ENCODE measurements at regions not wholly inside any gene's neighbourhood (a gene's known extent, or its start where the extent isn't known, plus 50 kb on each side); places are given as distances from the start of the nearest gene placed in this dataset.

DNA sequence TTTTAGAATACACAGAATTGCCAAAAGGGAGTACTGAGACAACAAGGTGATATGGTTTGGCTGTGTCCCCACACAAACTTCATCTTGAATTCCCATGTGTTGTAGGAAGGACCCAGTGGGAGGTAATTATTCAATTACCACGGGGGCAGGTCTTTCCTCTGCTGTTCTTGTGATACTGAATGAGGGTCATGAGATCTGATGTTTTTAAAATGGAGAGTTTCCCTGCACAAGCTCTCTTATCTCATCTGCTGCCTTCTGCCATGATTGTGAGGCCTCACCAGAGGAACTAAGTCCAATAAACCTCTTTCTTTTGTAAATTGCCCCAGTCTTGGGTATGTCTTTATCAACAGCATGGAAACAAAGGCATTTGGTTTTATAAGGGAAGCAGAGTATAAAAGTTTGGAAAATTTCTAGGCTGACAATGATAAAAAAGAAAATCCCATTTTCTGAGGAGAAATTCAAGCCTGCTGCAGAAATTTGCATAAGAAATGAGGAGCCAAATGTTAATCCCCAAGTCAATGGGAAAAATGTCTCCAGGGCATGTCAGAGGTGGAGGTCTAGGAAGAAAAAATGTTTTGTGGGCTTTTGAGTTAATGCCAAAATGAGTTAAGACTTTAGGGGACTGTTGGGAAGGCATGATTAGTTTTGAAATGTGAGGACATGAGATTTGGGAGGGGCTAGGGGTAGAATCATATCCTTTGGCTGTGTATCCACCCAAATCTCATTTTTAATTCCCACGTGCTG lies 130.5 kb upstream of the THRB start:
- Mint-ChIP-seq H3K36me3 (ENCODE audit: insufficient read depth, unreplicated experiment) (no peaks in the 10 kb centered on the region), H3K9me3 (ENCODE audit: unreplicated experiment) (peaks cover 9% of the 10 kb centered on the region), H3K27ac (ENCODE audit: unreplicated experiment) (no peak overlapping the region), H3K4me3 (ENCODE audit: unreplicated experiment) (no peak overlapping the region), H3K27me3 (ENCODE audit: insufficient read depth, unreplicated experiment) (no peaks in the 10 kb centered on the region), H3K4me1 (ENCODE audit: low read depth, unreplicated experiment) (peaks cover 11% of the 10 kb centered on the region)
- intact Hi-C loops (cut with micrococcal nuclease; ENCODE audit: unreplicated experiment): no loop called here
- no peaks in the 10 kb centered on the region for H3K27me3 ChIP-seq (replicated peaks; ENCODE audit: control insufficient read depth, insufficient read depth, low read length)
- CTCF ChIA-PET: no interaction called here
- DNase-seq: no peak
- TF ChIP-seq, protein P1, sequence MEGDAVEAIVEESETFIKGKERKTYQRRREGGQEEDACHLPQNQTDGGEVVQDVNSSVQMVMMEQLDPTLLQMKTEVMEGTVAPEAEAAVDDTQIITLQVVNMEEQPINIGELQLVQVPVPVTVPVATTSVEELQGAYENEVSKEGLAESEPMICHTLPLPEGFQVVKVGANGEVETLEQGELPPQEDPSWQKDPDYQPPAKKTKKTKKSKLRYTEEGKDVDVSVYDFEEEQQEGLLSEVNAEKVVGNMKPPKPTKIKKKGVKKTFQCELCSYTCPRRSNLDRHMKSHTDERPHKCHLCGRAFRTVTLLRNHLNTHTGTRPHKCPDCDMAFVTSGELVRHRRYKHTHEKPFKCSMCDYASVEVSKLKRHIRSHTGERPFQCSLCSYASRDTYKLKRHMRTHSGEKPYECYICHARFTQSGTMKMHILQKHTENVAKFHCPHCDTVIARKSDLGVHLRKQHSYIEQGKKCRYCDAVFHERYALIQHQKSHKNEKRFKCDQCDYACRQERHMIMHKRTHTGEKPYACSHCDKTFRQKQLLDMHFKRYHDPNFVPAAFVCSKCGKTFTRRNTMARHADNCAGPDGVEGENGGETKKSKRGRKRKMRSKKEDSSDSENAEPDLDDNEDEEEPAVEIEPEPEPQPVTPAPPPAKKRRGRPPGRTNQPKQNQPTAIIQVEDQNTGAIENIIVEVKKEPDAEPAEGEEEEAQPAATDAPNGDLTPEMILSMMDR (IDR thresholded peaks at IDR 0.05; ENCODE audit: insufficient read depth in 1 of 2, low read depth in 1 of 2, low read length in 1 of 2, severe bottlenecking in 1 of 2, unreplicated experiment in 1 of 2): no peak
- POLR2A ChIA-PET: no interaction called here
- no peaks in the 10 kb centered on the region for H3K9me3 ChIP-seq
- H3K4me3 ChIP-seq (ENCODE audit: low read depth, low read length): no peak overlapping the region
- peaks cover 23% of the 10 kb centered on the region for H3K4me1 ChIP-seq
- BruUV-seq (replicated peaks): no TSS peak
- H3K36me3 ChIP-seq (ENCODE audit: control insufficient read depth, insufficient read depth, low read length): no peaks in the 10 kb centered on the region; the same call in 1 of the 2 replicates

DNA sequence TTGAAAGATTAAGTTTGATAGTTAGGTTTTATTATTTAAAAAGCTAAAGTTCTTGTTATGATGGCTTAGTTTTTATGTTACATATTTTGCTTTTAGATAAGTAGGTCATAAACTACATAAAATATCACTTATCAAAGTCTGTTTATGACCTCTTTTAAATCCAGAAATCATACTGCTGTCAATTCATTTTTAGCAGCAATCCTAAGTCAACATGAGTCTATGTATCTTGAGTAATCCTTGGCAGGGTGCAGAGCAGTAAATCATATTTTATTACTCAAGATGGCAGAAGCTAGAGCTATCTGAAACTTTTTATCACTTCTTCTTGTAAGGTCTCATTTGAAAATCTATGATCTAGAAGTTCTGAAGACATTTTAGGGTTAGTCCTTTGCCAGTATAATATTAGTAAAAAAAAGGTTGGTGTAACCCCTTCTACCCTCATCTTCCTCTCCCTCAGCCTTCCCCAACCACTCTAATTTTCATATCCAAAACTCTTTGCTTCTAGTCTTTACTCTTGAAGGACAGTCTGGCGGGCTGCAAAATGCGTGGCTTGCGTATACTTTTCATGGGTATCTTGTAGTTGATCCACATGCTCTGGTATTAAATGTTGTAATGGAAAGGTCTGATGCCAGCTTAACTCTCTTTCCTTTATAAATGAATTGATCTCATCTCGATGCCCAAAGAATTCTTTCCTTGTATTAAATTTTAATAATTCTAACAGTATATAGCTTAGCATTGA lies 134.0 kb upstream of the THRB start:
- no TSS peak for BruUV-seq (replicated peaks)
- POLR2A ChIA-PET: no interaction called here
- Mint-ChIP-seq H3K36me3 (ENCODE audit: insufficient read depth, unreplicated experiment) (no peaks in the 10 kb centered on the region), H3K27me3 (ENCODE audit: insufficient read depth, unreplicated experiment) (no peaks in the 10 kb centered on the region), H3K9me3 (ENCODE audit: unreplicated experiment) (peaks cover 9% of the 10 kb centered on the region), H3K4me1 (ENCODE audit: low read depth, unreplicated experiment) (peaks cover 13% of the 10 kb centered on the region), H3K27ac (ENCODE audit: unreplicated experiment) (no peak overlapping the region), H3K4me3 (ENCODE audit: unreplicated experiment) (no peak overlapping the region)
- TF ChIP-seq, protein P1 (IDR thresholded peaks at IDR 0.05; ENCODE audit: insufficient read depth in 1 of 2, low read depth in 1 of 2, low read length in 1 of 2, severe bottlenecking in 1 of 2, unreplicated experiment in 1 of 2): no peak
- H3K4me1 ChIP-seq: peaks cover 23% of the 10 kb centered on the region
- peak in 1 of 2 experiments; percentile 39 for DNase-seq
- H3K4me3 ChIP-seq (ENCODE audit: low read depth, low read length): no peak overlapping the region
- no peaks in the 10 kb centered on the region for H3K9me3 ChIP-seq
- intact Hi-C loops (cut with micrococcal nuclease; ENCODE audit: unreplicated experiment): loop anchor here (1.0 kb wide), 2 partner anchors 29 to 36 kb away; no protein-coding TSS in a partner anchor
- H3K36me3 ChIP-seq (ENCODE audit: control insufficient read depth, insufficient read depth, low read length): no peaks in the 10 kb centered on the region; the same call in 1 of the 2 replicates
- no peaks in the 10 kb centered on the region for H3K27me3 ChIP-seq (replicated peaks; ENCODE audit: control insufficient read depth, insufficient read depth, low read length)
- CTCF ChIA-PET: no interaction called here

DNA sequence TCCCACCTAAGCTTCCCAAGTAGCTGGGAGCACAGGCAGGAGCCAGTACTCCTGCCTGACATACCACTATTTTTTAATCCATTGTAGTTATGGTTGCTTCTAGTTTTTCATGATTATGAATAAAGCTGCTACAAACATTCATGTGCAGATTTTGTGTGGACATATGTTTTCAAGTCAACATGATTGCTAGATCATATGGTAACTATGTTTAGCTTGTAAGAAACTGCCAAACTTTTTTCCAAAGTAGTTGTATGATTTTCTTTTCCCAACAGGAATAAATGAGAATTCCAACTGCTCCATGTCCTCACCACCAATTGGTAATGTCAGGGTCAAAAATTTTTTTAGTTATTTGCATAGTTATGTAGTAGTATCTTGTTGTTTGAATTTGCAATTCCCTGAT lies 136.8 kb upstream of the THRB start:
- no peaks in the 10 kb centered on the region for H3K9me3 Mint-ChIP-seq (ENCODE audit: unreplicated experiment)
- no peak overlapping the region for H3K4me3 Mint-ChIP-seq (ENCODE audit: unreplicated experiment)
- peaks cover 23% of the 10 kb centered on the region for H3K4me1 ChIP-seq
- intact Hi-C loops (cut with micrococcal nuclease; ENCODE audit: unreplicated experiment): no loop called here
- no peaks in the 10 kb centered on the region for H3K36me3 Mint-ChIP-seq (ENCODE audit: insufficient read depth, unreplicated experiment)
- ChIA-PET POLR2A (no interaction called here), CTCF (no interaction called here)
- peaks cover 13% of the 10 kb centered on the region for H3K4me1 Mint-ChIP-seq (ENCODE audit: low read depth, unreplicated experiment)
- H3K36me3 ChIP-seq (ENCODE audit: control insufficient read depth, insufficient read depth, low read length): no peaks in the 10 kb centered on the region
- H3K9me3 ChIP-seq: no peaks in the 10 kb centered on the region
- no peak overlapping the region for H3K4me3 ChIP-seq (ENCODE audit: low read depth, low read length)
- H3K27me3 Mint-ChIP-seq (ENCODE audit: insufficient read depth, unreplicated experiment): no peaks in the 10 kb centered on the region
- TF ChIP-seq, protein P1 (IDR thresholded peaks at IDR 0.05; ENCODE audit: insufficient read depth in 1 of 2, low read depth in 1 of 2, low read length in 1 of 2, severe bottlenecking in 1 of 2, unreplicated experiment in 1 of 2): no peak
- H3K27me3 ChIP-seq (replicated peaks; ENCODE audit: control insufficient read depth, insufficient read depth, low read length): no peaks in the 10 kb centered on the region
- no peak for DNase-seq
- BruUV-seq (replicated peaks): no TSS peak
- no peak overlapping the region for H3K27ac Mint-ChIP-seq (ENCODE audit: unreplicated experiment)

All from Caco-2 (cell line).